Gastroesophageal sphincter (tissue), 4 donors: ENCODE measurements at regions not wholly inside any gene's neighbourhood (a gene's known extent, or its start where the extent isn't known, plus 50 kb on each side); places are given as distances from the start of the nearest gene placed in this dataset.

Experiments
- ATAC-seq: fragments of 150-250 bp; one replicate; pipeline ENCODE4 v1.9.1; 2016; ENCODE audit warnings: mild to moderate bottlenecking, moderate library complexity
- H3K27ac ChIP-seq, 4 donors: fragments of 200-600 bp; sonication (generic) in 3 of 4; 1 replicate in 3 of 4; 2 replicates in 1 of 4; pipeline ENCODE4 v1.5.1; 2016 to 2019
- H3K27me3 ChIP-seq: fragments of 200-600 bp; sonication (generic); one replicate; pipeline ENCODE4 v1.5.1; 2019
- H3K36me3 ChIP-seq, 2 donors: fragments of 200-600 bp; sonication (generic); one replicate each; pipeline ENCODE4 v1.5.1; 2019; ENCODE audit warnings: control low read depth in 1 of 2
- H3K4me1 ChIP-seq, 3 donors: fragments of 200-600 bp; sonication (generic); 1 replicate in 2 of 3; 2 replicates in 1 of 3; pipeline ENCODE4 v1.5.1; 2016 to 2019; ENCODE audit warnings: control low read depth in 2 of 3
- H3K4me3 ChIP-seq, 2 donors: fragments of 200-600 bp; sonication (generic); one replicate each; pipeline ENCODE4 v1.5.1; 2019; ENCODE audit warnings: mild to moderate bottlenecking in 1 of 2, moderate library complexity in 1 of 2
- H3K9me3 ChIP-seq, 3 donors: fragments of 200-600 bp; sonication (generic); one replicate each; pipeline ENCODE4 v1.5.1; 2017 to 2019; ENCODE audit warnings: control low read depth in 2 of 3
- EP300 ChIP-seq: sonication (generic); formaldehyde crosslinking; IDR thresholded peaks from one replicate; pipeline ENCODE4 v1.6.1; 2017; ENCODE audit warnings: antibody characterized with exemption, mild to moderate bottlenecking
- POLR2A ChIP-seq, 2 donors: fragments of 450-650 bp; IDR thresholded peaks; one replicate each; pipeline ENCODE4 v1.6.1; 2017; ENCODE audit warnings: antibody characterized with exemption in 2 of 2, mild to moderate bottlenecking in 2 of 2, moderate library complexity in 1 of 2
- POLR2AphosphoS5 ChIP-seq: sonication (generic); formaldehyde crosslinking; IDR thresholded peaks from one replicate; pipeline ENCODE4 v1.6.1; 2017; ENCODE audit warnings: antibody characterized with exemption
- WGBS, 2 donors: methylation state at CpG; one replicate each; pipeline ENCODE4 v1.1.5; 2018; ENCODE audit warnings: low coverage in 1 of 2; 5-methylcytosine and 5-hydroxymethylcytosine counted together
- TF ChIP-seq, protein P1 (sequence below), 4 experiments: fragments of 200-600 bp in 2 of 4; fragments of 450-650 bp in 2 of 4; sonication (generic) in 1 of 4; IDR thresholded peaks; one replicate each; pipeline ENCODE4 v1.5.1; 2017 to 2019; ENCODE audit warnings: antibody characterized with exemption in 4 of 4, mild to moderate bottlenecking in 2 of 4, moderate library complexity in 2 of 4

DNA sequence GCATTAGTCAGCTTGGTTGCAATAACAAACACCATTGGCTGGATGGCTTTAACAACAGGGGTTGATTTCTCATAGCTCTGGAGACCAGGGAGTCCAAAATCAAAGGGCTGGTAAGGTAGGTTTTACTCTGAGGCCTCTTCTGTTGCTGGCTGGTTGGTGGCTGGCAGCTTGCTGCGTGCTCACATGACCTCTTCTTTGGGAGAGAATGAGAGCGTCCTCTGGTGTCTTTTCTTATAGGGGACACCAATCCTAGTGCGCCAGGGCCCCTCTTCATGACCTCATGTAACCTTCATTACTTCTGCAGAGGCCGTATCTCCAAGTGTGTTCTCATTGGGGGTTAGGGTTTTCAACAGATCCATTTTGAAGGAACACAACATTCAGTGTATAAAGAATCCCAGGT lies 1308.3 kb downstream of the TBC1D22A start:
- Histone ChIP-seq H3K9me3 (peaks cover 0 to 18% (median 0%) of the 10 kb centered on the region in 3 donors), H3K27ac (no peak overlapping the region)
- 77 to 88% methylated on average over 4 of the region's 4 CpGs for WGBS, 2 donors

DNA sequence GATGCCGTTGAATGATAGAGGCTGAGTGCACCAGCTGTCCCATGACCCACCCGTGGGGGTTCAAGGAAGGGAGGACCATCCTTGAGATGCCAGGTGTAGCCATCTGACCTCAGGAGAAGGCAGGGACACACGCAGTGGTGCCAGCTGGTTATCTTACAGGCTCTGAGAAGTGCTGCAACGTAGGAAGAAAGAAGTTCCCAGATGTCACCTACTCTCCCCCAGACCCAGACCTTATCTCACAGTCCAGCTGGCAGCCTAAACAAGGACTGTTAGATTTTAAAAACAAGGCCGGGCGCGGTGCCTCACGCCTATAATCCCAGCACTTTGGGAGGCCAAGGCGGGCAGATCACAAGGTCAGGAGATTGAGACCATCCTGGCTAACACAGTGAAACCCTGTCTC lies 1307.6 kb downstream of the TBC1D22A start:
- ATAC-seq, result no peak
- no peak overlapping the region for H3K4me3 ChIP-seq
- peaks cover 0 to 18% (median 0%) of the 10 kb centered on the region in 3 donors for H3K9me3 ChIP-seq
- TF ChIP-seq, protein P1, sequence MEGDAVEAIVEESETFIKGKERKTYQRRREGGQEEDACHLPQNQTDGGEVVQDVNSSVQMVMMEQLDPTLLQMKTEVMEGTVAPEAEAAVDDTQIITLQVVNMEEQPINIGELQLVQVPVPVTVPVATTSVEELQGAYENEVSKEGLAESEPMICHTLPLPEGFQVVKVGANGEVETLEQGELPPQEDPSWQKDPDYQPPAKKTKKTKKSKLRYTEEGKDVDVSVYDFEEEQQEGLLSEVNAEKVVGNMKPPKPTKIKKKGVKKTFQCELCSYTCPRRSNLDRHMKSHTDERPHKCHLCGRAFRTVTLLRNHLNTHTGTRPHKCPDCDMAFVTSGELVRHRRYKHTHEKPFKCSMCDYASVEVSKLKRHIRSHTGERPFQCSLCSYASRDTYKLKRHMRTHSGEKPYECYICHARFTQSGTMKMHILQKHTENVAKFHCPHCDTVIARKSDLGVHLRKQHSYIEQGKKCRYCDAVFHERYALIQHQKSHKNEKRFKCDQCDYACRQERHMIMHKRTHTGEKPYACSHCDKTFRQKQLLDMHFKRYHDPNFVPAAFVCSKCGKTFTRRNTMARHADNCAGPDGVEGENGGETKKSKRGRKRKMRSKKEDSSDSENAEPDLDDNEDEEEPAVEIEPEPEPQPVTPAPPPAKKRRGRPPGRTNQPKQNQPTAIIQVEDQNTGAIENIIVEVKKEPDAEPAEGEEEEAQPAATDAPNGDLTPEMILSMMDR (IDR thresholded peaks at IDR 0.05), result no peak
- TF ChIP-seq POLR2AphosphoS5, result no peak
- no peak for TF ChIP-seq EP300
- no peak for TF ChIP-seq POLR2A (IDR thresholded peaks at IDR 0.05)
- H3K36me3 ChIP-seq, result no peaks in the 10 kb centered on the region
- no peak overlapping the region for H3K27ac ChIP-seq
- WGBS, 2 donors, result no CpG with 5 or more reads among the region's 9 CpGs
- H3K27me3 ChIP-seq, result peaks cover 36% of the 10 kb centered on the region
- no peaks in the 10 kb centered on the region for H3K4me1 ChIP-seq

More for the DNA sequence above, 1308.3 kb downstream of the TBC1D22A start:
- no peak for ATAC-seq
- H3K27me3 ChIP-seq, result peaks cover 38% of the 10 kb centered on the region
- TF ChIP-seq, protein P1 (IDR thresholded peaks at IDR 0.05), result no peak
- TF ChIP-seq EP300 (no peak), POLR2AphosphoS5 (no peak), POLR2A (IDR thresholded peaks at IDR 0.05) (no peak)
- no peaks in the 10 kb centered on the region for H3K4me1 ChIP-seq
- no peak overlapping the region for H3K4me3 ChIP-seq
- no peaks in the 10 kb centered on the region for H3K36me3 ChIP-seq

DNA sequence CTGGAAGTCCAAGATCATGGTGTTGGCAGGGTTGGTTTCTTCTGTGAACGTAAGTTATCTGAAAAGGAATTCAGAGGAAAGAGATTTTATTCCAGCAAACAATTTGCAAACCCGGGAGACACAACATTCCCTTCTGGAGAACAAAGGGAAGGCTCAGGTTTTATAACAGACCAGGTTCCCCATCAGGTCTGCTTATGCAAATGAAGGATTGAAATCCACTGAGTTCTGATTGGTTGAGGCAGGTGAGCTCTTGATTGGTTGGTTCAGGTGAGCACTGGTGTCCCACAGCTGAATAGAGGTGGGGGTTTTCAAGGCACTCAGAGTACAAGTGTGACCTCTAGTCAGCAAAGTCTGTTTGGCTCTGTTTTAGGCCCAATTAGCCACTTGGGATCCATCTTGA lies 1306.8 kb downstream of the TBC1D22A start:
- no peak for TF ChIP-seq POLR2AphosphoS5
- TF ChIP-seq EP300, result no peak
- TF ChIP-seq, protein P1 (IDR thresholded peaks at IDR 0.05), result no peak
- TF ChIP-seq POLR2A (IDR thresholded peaks at IDR 0.05), result no peak
- 60 to 80% methylated on average over 1 to 2 of the region's 2 CpGs for WGBS, 2 donors

DNA sequence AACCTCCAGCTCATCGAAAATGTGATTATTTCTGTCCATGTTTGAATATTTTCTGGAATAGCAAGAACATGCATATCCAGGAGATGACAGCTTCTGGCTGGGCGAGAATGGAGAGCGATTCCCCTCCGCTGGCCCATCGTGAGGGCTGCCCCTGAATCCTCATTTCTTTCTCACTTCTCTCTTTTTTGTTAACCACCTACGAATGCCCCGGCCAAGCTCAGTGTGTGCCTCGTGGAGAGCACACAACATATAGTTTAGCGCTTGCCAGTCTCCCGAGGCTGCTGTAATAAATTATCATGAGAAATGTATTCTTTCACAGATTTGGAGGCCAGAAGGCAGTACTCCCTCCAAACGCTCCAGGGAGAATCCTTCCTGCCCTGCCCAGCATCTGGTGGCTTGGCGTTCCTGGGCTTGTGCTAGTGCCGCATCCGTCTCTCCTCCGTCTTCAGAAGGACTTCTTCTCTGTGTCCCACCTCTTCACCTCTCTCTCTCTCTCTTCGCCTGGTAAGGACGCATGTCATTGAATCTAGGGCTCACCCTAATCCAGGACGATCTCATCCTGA lies 1306.0 kb downstream of the TBC1D22A start:
- peaks cover 0 to 18% (median 0%) of the 10 kb centered on the region in 3 donors for H3K9me3 ChIP-seq
- H3K27me3 ChIP-seq, result peaks cover 27% of the 10 kb centered on the region
- no peaks in the 10 kb centered on the region for H3K36me3 ChIP-seq
- H3K27ac ChIP-seq, result no peak overlapping the region
- no peak for ATAC-seq
- TF ChIP-seq POLR2A (IDR thresholded peaks at IDR 0.05), result no peak
- TF ChIP-seq EP300, result no peak
- TF ChIP-seq, protein P1 (IDR thresholded peaks at IDR 0.05), result no peak
- TF ChIP-seq POLR2AphosphoS5, result no peak
- no peaks in the 10 kb centered on the region for H3K4me1 ChIP-seq
- H3K4me3 ChIP-seq, result no peak overlapping the region
- WGBS, 2 donors, result 77 to 83% methylated on average over 12 to 14 of the region's 18 CpGs

More for the DNA sequence above, 1306.8 kb downstream of the TBC1D22A start:
- Histone ChIP-seq H3K4me3 (no peak overlapping the region), H3K9me3 (peaks cover 0 to 18% (median 0%) of the 10 kb centered on the region in 3 donors), H3K36me3 (no peaks in the 10 kb centered on the region), H3K4me1 (no peaks in the 10 kb centered on the region), H3K27me3 (peaks cover 29% of the 10 kb centered on the region), H3K27ac (no peak overlapping the region)
- no peak for ATAC-seq

DNA sequence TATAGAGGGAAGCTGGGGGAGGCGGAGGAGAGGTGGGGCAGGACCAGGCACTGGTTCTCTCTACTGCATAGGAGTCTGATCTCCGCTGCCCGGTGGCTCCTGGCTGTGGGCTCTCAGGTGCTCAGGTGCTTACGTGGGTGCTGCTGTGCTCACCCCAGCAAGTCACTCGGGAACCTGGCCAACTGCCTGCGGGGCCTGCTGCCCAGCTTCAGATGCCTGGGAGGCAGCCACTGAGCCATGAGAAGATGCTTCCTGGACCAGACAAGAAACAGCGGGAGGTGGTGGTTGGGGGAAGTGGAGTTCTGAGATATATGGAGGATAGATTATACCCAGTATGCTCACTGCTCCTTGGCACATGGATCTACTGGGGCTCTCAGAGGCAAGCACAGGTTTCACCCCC lies 1303.4 kb downstream of the TBC1D22A start:
- Histone ChIP-seq H3K27ac (no peak overlapping the region), H3K9me3 (peaks cover 0 to 18% (median 0%) of the 10 kb centered on the region in 3 donors), H3K4me1 (no peaks in the 10 kb centered on the region), H3K36me3 (no peaks in the 10 kb centered on the region), H3K4me3 (no peak overlapping the region), H3K27me3 (peaks cover 27% of the 10 kb centered on the region)
- ATAC-seq, result no peak
- TF ChIP-seq POLR2A (IDR thresholded peaks at IDR 0.05), result no peak
- TF ChIP-seq, protein P1 (IDR thresholded peaks at IDR 0.05), result no peak
- TF ChIP-seq EP300, result no peak
- TF ChIP-seq POLR2AphosphoS5, result no peak
- WGBS, 2 donors, result 81% methylated on average over 5 of the region's 7 CpGs; no CpG with 5 or more reads in 1 of the 2 donors
